Activated CD4-positive, alpha-beta memory T cell treated with anti-CD3 and anti-CD28 coated beads for 36 hours (primary cell): ENCODE measurements at regions not wholly inside any gene's neighbourhood (a gene's known extent, or its start where the extent isn't known, plus 50 kb on each side); places are given as distances from the start of the nearest gene placed in this dataset.

Experiments used
- CTCF ChIA-PET: fragments of 350-600 bp; sonication (Branson Sonifier 250); formaldehyde crosslinking; loops from one replicate; lab custom pipeline; 2021; ENCODE audit warnings: antibody characterized with exemption, inconsistent platforms; lab: Charles Lee
- POLR2A ChIA-PET: fragments of 350-600 bp; sonication (Branson Sonifier 250); formaldehyde crosslinking; loops from one replicate; lab custom pipeline; 2021; ENCODE audit warnings: antibody characterized with exemption; lab: Charles Lee
- DNase-seq: peaks from one replicate; pipeline ENCODE4 v3.0.0-alpha.2; 2020
- H3K27ac Mint-ChIP-seq: one replicate; pipeline ENCODE4 v1.8.0; 2021; ENCODE audit warnings: mixed read lengths
- H3K27me3 Mint-ChIP-seq: one replicate; pipeline ENCODE4 v1.8.0; 2021; ENCODE audit warnings: mixed read lengths
- H3K36me3 Mint-ChIP-seq: one replicate; pipeline ENCODE4 v1.8.0; 2021; ENCODE audit warnings: mixed read lengths
- H3K4me1 Mint-ChIP-seq: one replicate; pipeline ENCODE4 v1.8.0; 2021; ENCODE audit warnings: low read depth, mixed read lengths
- H3K4me3 Mint-ChIP-seq: one replicate; pipeline ENCODE4 v1.8.0; 2021; ENCODE audit warnings: mild to moderate bottlenecking, mixed read lengths
- H3K9me3 Mint-ChIP-seq: one replicate; pipeline ENCODE4 v1.8.0; 2021; ENCODE audit warnings: mixed read lengths
- intact Hi-C: fragments of 100-400 bp; cut with micrococcal nuclease; formaldehyde crosslinking; loops from one replicate; pipeline ENCODE4 v1.15.1; 2023

- intact Hi-C loops = loop anchor here (1.0 to 2.0 kb wide), 3 partner anchors 36 to 95 kb away; no protein-coding TSS in a partner anchor
- H3K4me3 Mint-ChIP-seq = peak overlapping the region; percentile 31
- ChIA-PET CTCF (interaction anchor here (1.0 to 2.6 kb wide), 6 partner anchors 11 to 337 kb away, joined by 3 to 7 read pairs (median 5); partner anchors contain the start of gene ITGA4), POLR2A (interaction anchor here (0.9 to 1.2 kb wide), 3 partner anchors 12 to 175 kb away, joined by 3 to 5 read pairs (median 3); no protein-coding TSS in a partner anchor)
- H3K27ac Mint-ChIP-seq = peak overlapping the region; percentile 79
- peaks cover 66% of the 10 kb centered on the region for H3K4me1 Mint-ChIP-seq
- peaks cover 3% of the 10 kb centered on the region for H3K9me3 Mint-ChIP-seq
- H3K36me3 Mint-ChIP-seq = peaks cover 13% of the 10 kb centered on the region
- DNase-seq = peak; percentile 40
- H3K27me3 Mint-ChIP-seq = no peaks in the 10 kb centered on the region
These were observed 149.1 kb downstream of the UBE2E3 start for GRCh38 chr2:181129364-181130056.

GRCh38 chr2:181130686-181131085, 150.3 kb downstream of the UBE2E3 start:
- intact Hi-C loops = no loop called here
- peak overlapping the region; percentile 61 for H3K4me3 Mint-ChIP-seq
- peaks cover 15% of the 10 kb centered on the region for H3K36me3 Mint-ChIP-seq
- peak overlapping the region; percentile 78 for H3K27ac Mint-ChIP-seq
- CTCF ChIA-PET = interaction anchor here (0.9 to 2.6 kb wide), 5 partner anchors 10 to 326 kb away, joined by 3 to 7 read pairs (median 5); partner anchors contain the start of gene ITGA4
- no peak for DNase-seq
- POLR2A ChIA-PET = interaction anchor here (1.2 to 1.4 kb wide), 2 partner anchors 181 to 326 kb away, joined by 3 to 4 read pairs; partner anchors contain the start of gene ITGA4
- peaks cover 58% of the 10 kb centered on the region for H3K4me1 Mint-ChIP-seq
- H3K9me3 Mint-ChIP-seq = peaks cover 13% of the 10 kb centered on the region
- no peaks in the 10 kb centered on the region for H3K27me3 Mint-ChIP-seq

GRCh38 chr2:181131584-181131983, 151.2 kb downstream of the UBE2E3 start:
- Mint-ChIP-seq H3K4me1 (peaks cover 50% of the 10 kb centered on the region), H3K27ac (peak overlapping the region; percentile 78), H3K27me3 (no peaks in the 10 kb centered on the region), H3K4me3 (peak overlapping the region; percentile 61), H3K36me3 (peaks cover 17% of the 10 kb centered on the region), H3K9me3 (peaks cover 20% of the 10 kb centered on the region)
- CTCF ChIA-PET = interaction anchor here (0.6 to 2.6 kb wide), 5 partner anchors 9 to 141 kb away, joined by 3 to 7 read pairs (median 5); no protein-coding TSS in a partner anchor
- POLR2A ChIA-PET = interaction anchor here (0.8 to 1.4 kb wide), 4 partner anchors 11 to 325 kb away, joined by 3 to 4 read pairs (median 3); partner anchors contain the start of gene ITGA4
- no peak for DNase-seq
- intact Hi-C loops = no loop called here

DNA sequence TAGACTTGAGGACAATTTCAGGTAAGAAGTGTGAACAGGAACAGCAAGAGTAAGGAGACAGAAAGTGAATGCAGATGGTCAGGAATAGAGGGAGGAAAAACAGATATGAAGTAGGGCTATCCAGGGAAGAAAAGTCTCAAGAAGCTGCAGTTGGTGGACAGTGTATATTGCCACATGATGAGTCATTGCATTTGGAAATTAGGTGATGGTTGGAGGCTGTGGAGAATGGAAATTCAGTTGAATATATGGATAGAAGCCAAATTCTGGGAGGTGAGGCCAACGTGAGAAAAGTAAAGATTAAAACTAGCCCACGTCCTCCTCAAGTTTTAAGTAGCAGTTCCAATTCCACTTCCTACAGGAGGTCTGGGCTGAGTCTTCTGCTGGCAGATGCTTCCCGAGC, 158.4 kb downstream of the UBE2E3 start:
- H3K27ac Mint-ChIP-seq = peak overlapping the region; percentile 1
- intact Hi-C loops = no loop called here
- no peak overlapping the region for H3K4me3 Mint-ChIP-seq

DNA sequence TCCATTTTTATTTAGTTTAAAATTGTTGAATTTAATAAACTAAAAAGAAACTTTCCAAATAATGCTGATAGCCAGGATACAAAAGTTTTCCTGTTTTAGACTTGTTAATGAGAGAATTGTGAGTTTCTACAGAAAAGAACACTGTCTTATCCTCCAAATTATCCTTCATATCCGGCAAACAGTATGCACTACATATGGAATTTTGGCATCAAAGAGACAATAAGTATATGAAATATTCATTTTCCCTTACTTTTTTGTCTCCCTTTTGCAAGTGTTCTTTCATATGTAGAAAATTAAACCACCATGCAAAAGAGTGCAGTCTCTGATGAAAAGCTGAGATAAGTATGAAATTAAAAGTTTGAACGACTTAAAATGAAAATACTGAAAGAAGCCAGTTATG, 159.4 kb downstream of the UBE2E3 start:
- ChIA-PET POLR2A (no interaction called here), CTCF (interaction anchor here (0.9 to 4.3 kb wide), 3 partner anchors 9 to 326 kb away, joined by 3 to 11 read pairs (median 7); no protein-coding TSS in a partner anchor)
- Mint-ChIP-seq H3K27ac (no peak overlapping the region), H3K4me1 (peaks cover 58% of the 10 kb centered on the region), H3K4me3 (no peak overlapping the region), H3K9me3 (peaks cover 18% of the 10 kb centered on the region), H3K36me3 (peaks cover 9% of the 10 kb centered on the region), H3K27me3 (no peaks in the 10 kb centered on the region)
- intact Hi-C loops = loop anchor here (5.0 kb wide), 1 partner anchor 37 kb away; no protein-coding TSS in a partner anchor
- no peak for DNase-seq

More for the DNA sequence above, 158.4 kb downstream of the UBE2E3 start:
- ChIA-PET POLR2A (no interaction called here), CTCF (no interaction called here)
- H3K4me1 Mint-ChIP-seq = peaks cover 52% of the 10 kb centered on the region
- peaks cover 20% of the 10 kb centered on the region for H3K9me3 Mint-ChIP-seq
- peaks cover 10% of the 10 kb centered on the region for H3K36me3 Mint-ChIP-seq
- no peak for DNase-seq
- no peaks in the 10 kb centered on the region for H3K27me3 Mint-ChIP-seq

- peak overlapping the region; percentile 74 for H3K27ac Mint-ChIP-seq
- ChIA-PET POLR2A (no interaction called here), CTCF (interaction anchor here (0.7 to 4.3 kb wide), 4 partner anchors 10 to 326 kb away, joined by 3 to 11 read pairs (median 5); no protein-coding TSS in a partner anchor)
- no peak for DNase-seq
- intact Hi-C loops = loop anchor here (5.0 kb wide), 1 partner anchor 37 kb away; no protein-coding TSS in a partner anchor
- H3K4me3 Mint-ChIP-seq = peak overlapping the region; percentile 3
- H3K36me3 Mint-ChIP-seq = peaks cover 15% of the 10 kb centered on the region
- H3K27me3 Mint-ChIP-seq = no peaks in the 10 kb centered on the region
- peaks cover 20% of the 10 kb centered on the region for H3K9me3 Mint-ChIP-seq
- H3K4me1 Mint-ChIP-seq = peaks cover 63% of the 10 kb centered on the region
These were observed 160.0 kb downstream of the UBE2E3 start for GRCh38 chr2:181140414-181140813.

DNA sequence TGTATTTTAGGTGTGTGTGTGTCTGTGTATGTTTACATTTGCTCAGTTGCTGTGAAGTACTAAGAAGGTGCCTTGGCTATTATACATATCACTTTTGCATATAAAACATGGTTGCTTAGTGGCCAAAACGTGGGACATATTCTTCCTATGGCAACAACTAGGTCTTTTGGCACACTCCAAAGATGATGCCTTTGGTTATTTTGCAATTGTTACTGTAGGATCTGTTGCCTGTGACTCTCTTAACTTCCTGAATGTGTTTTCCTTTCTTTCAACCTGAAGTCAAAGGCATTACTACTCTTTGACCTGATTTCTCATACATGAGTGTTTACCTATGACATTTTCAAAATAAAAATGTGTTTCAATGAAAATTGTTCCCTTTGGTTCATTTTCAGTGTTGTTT, 160.5 kb downstream of the UBE2E3 start:
- H3K4me1 Mint-ChIP-seq = peaks cover 64% of the 10 kb centered on the region
- intact Hi-C loops = loop anchor here (5.0 kb wide), 1 partner anchor 36 kb away; no protein-coding TSS in a partner anchor
- H3K36me3 Mint-ChIP-seq = peaks cover 15% of the 10 kb centered on the region
- DNase-seq = no peak
- ChIA-PET POLR2A (interaction anchor here (1.0 to 1.4 kb wide), 5 partner anchors 11 to 316 kb away, joined by 3 to 8 read pairs (median 3); partner anchors contain the start of gene ITGA4), CTCF (interaction anchor here (0.7 to 4.3 kb wide), 6 partner anchors 10 to 325 kb away, joined by 3 to 11 read pairs (median 4); no protein-coding TSS in a partner anchor)
- H3K9me3 Mint-ChIP-seq = peaks cover 15% of the 10 kb centered on the region
- H3K27me3 Mint-ChIP-seq = no peaks in the 10 kb centered on the region
- H3K4me3 Mint-ChIP-seq = peak overlapping the region; percentile 3
- H3K27ac Mint-ChIP-seq = peak overlapping the region; percentile 74

DNA sequence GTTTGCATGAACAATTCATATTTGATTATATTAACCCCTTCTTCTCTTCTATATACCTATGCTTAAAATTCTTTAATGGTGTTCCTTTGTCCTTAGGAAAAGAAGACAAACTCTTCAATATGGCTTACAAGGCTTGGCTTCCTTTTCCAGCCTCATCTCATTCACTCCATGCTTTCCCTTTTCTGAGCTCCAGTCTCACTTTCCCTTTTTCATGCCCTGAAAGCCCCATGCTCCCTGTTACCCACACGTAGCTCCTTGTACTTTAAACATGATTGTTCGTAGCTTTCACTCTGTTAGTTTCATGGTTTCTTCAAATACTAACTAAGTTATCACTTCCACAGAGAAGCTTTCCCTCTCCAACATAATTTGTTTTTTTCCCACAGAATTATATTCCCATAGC, 161.3 kb downstream of the UBE2E3 start:
- Mint-ChIP-seq H3K4me1 (peaks cover 67% of the 10 kb centered on the region), H3K4me3 (peak overlapping the region; percentile 66), H3K9me3 (peaks cover 10% of the 10 kb centered on the region), H3K27me3 (no peaks in the 10 kb centered on the region), H3K27ac (peak overlapping the region; percentile 74), H3K36me3 (peaks cover 9% of the 10 kb centered on the region)
- no peak for DNase-seq
- ChIA-PET CTCF (interaction anchor here (0.6 to 4.3 kb wide), 6 partner anchors 10 to 315 kb away, joined by 3 to 11 read pairs (median 4); no protein-coding TSS in a partner anchor), POLR2A (interaction anchor here (0.9 to 1.4 kb wide), 6 partner anchors 10 to 316 kb away, joined by 3 to 8 read pairs (median 3); partner anchors contain the start of gene ITGA4)
- intact Hi-C loops = loop anchor here (1.0 to 5.0 kb wide), 7 partner anchors 13 to 650 kb away; no protein-coding TSS in a partner anchor

DNA sequence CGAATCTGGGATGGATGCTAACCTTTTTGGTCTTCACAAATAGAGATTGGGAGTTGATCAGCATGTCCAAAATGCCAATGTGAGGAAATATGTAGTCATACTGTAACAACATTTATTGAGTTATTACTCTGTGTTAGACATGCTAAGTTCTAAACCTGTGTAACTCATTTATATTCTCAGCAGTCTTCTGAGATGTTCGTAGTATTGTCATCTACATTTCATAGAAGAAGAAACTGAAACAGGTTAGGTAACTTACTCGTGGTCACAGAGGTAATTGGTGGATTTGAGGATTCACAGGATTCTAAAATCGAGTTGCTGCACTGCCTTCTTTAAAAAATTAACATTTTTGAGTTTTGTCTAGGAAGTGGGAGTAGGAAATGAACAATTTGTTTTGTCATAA, 162.1 kb downstream of the UBE2E3 start:
- Mint-ChIP-seq H3K9me3 (peaks cover 8% of the 10 kb centered on the region), H3K27me3 (no peaks in the 10 kb centered on the region), H3K4me1 (peaks cover 64% of the 10 kb centered on the region), H3K4me3 (peak overlapping the region; percentile 41), H3K36me3 (peaks cover 8% of the 10 kb centered on the region), H3K27ac (peak overlapping the region; percentile 74)
- CTCF ChIA-PET = interaction anchor here (1.3 to 4.3 kb wide), 3 partner anchors 11 to 315 kb away, joined by 5 to 11 read pairs (median 5); partner anchors contain the start of gene ITGA4
- DNase-seq = no peak
- intact Hi-C loops = loop anchor here (1.0 to 5.0 kb wide), 7 partner anchors 14 to 649 kb away; no protein-coding TSS in a partner anchor
- POLR2A ChIA-PET = interaction anchor here (0.9 to 1.3 kb wide), 2 partner anchors 11 to 13 kb away, joined by 3 read pairs; no protein-coding TSS in a partner anchor

GRCh38 chr2:181143790-181144300, 163.4 kb downstream of the UBE2E3 start:
- DNase-seq = no peak
- CTCF ChIA-PET = interaction anchor here (0.8 to 4.3 kb wide), 6 partner anchors 25 to 322 kb away, joined by 3 to 11 read pairs (median 3); partner anchors contain the start of gene ITGA4
- Mint-ChIP-seq H3K36me3 (peaks cover 8% of the 10 kb centered on the region), H3K9me3 (peaks cover 8% of the 10 kb centered on the region), H3K4me1 (peaks cover 63% of the 10 kb centered on the region), H3K27ac (peak overlapping the region; percentile 76), H3K4me3 (no peak overlapping the region), H3K27me3 (no peaks in the 10 kb centered on the region)
- intact Hi-C loops = loop anchor here (5.0 kb wide), 1 partner anchor 33 kb away; no protein-coding TSS in a partner anchor
- POLR2A ChIA-PET = no interaction called here

DNA sequence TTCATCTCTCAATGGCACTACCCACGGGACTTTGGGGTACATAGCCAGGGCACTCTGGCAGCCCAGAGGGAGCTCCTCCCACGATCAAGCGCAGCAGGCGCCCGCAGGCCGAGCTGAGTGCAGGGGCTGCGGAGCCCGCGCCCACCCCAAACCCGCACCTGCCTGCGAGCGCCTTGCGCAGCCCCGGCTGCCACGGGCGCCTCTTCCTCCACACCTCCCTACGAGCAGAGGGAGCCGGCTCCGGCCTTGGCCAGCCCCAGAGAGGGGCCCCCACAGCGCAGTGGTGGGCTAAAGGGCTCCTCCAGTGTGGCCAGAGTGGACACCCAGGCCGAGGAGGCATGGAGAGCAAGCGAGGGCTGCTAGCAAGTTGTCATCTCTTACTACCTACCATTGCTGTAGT, 165.2 kb downstream of the UBE2E3 start:
- Mint-ChIP-seq H3K27me3 (no peaks in the 10 kb centered on the region), H3K27ac (no peak overlapping the region), H3K4me3 (no peak overlapping the region), H3K36me3 (peaks cover 8% of the 10 kb centered on the region), H3K9me3 (peaks cover 8% of the 10 kb centered on the region), H3K4me1 (peaks cover 54% of the 10 kb centered on the region)
- no peak for DNase-seq
- intact Hi-C loops = no loop called here
- POLR2A ChIA-PET = interaction anchor here (0.8 to 1.2 kb wide), 3 partner anchors 18 to 321 kb away, joined by 3 to 4 read pairs (median 4); no protein-coding TSS in a partner anchor
- CTCF ChIA-PET = interaction anchor here (1.2 to 2.7 kb wide), 3 partner anchors 16 to 30 kb away, joined by 3 to 7 read pairs (median 5); no protein-coding TSS in a partner anchor
